Liver (tissue), 8 donors: ENCODE measurements at regions not wholly inside any gene's neighbourhood (a gene's known extent, or its start where the extent isn't known, plus 50 kb on each side); places are given as distances from the start of the nearest gene placed in this dataset.

Experiments used
- DNase-seq: peaks from one replicate; pipeline ENCODE4 v3.0.0-alpha.2; 2017; ENCODE audit warnings: low spot score
- H3K27ac ChIP-seq, 2 donors: one replicate each; pipeline ENCODE4 v1.7.0; 2013; ENCODE audit warnings: inconsistent platforms in 2 of 2, low read length in 2 of 2, control low read depth in 1 of 2, low read depth in 1 of 2, mild to moderate bottlenecking in 1 of 2
- H3K27me3 ChIP-seq, 4 donors: one replicate each; pipeline versions ENCODE4 v1.6.1 to v1.7.0; 2013; ENCODE audit warnings: low read length in 3 of 4, inconsistent platforms in 1 of 4, mild to moderate bottlenecking in 1 of 4, moderate library complexity in 1 of 4; ENCODE audit not compliant: control insufficient read depth in 4 of 4, insufficient read depth in 4 of 4
- H3K36me3 ChIP-seq, 4 donors: one replicate each; pipeline versions ENCODE4 v1.6.1 to v1.7.0; 2013; ENCODE audit warnings: low read length in 3 of 4, mild to moderate bottlenecking in 3 of 4, low read depth in 1 of 4, moderate library complexity in 1 of 4; ENCODE audit not compliant: control insufficient read depth in 4 of 4, insufficient read depth in 3 of 4
- H3K4me1 ChIP-seq, 4 donors: one replicate each; pipeline versions ENCODE4 v1.6.1 to v1.7.0; 2013; ENCODE audit warnings: low read length in 3 of 4, mild to moderate bottlenecking in 3 of 4, moderate library complexity in 1 of 4; ENCODE audit not compliant: control insufficient read depth in 4 of 4, insufficient read depth in 4 of 4
- H3K4me3 ChIP-seq, 3 donors: one replicate each; pipeline versions ENCODE4 v1.6.1 to v1.7.0; 2013; ENCODE audit warnings: low read length in 3 of 3, control low read depth in 1 of 3, low read depth in 1 of 3, mild to moderate bottlenecking in 1 of 3
- H3K9ac ChIP-seq, 2 donors: one replicate each; pipeline ENCODE4 v1.7.0; 2013; ENCODE audit warnings: low read length in 2 of 2, mild to moderate bottlenecking in 2 of 2, moderate library complexity in 2 of 2, control low read depth in 1 of 2, low read depth in 1 of 2
- H3K9me3 ChIP-seq, 4 donors: one replicate each; pipeline versions ENCODE4 v1.6.1 to v1.7.0; 2013; ENCODE audit warnings: low read length in 3 of 4; ENCODE audit not compliant: control insufficient read depth in 4 of 4
- ATF3 ChIP-seq: IDR thresholded peaks from 2 replicates; pipeline ENCODE4 v1.6.1; 2016; ENCODE audit warnings: antibody characterized with exemption
- CTCF ChIP-seq: fragments of 150-350 bp; IDR thresholded peaks from 2 replicates; pipeline ENCODE4 v1.5.1; 2017; ENCODE audit warnings: improper control_type of control experiment, low read depth, low read length; ENCODE audit not compliant: missing input control
- EGR1 ChIP-seq, 2 donors: IDR thresholded peaks; 2 replicates each; pipeline ENCODE4 v1.6.1; 2016 to 2018; ENCODE audit warnings: antibody characterized with exemption in 2 of 2, low read depth in 2 of 2
- FOXA1 ChIP-seq: IDR thresholded peaks from 2 replicates; pipeline ENCODE4 v1.6.1; 2016; ENCODE audit warnings: antibody characterized with exemption
- FOXA2 ChIP-seq: IDR thresholded peaks from 2 replicates; pipeline ENCODE4 v1.6.1; 2016; ENCODE audit warnings: antibody characterized with exemption
- GABPA ChIP-seq, 2 donors: IDR thresholded peaks in 1 of 2; conservative IDR thresholded peaks in 1 of 2; 2 replicates each; pipeline ENCODE4 v1.6.1; 2016; ENCODE audit warnings: antibody characterized with exemption in 2 of 2, mild to moderate bottlenecking in 1 of 2, moderate library complexity in 1 of 2
- HNF4A ChIP-seq, 2 donors: conservative IDR thresholded peaks; 2 replicates each; pipeline ENCODE4 v1.6.1; 2016; ENCODE audit warnings: antibody characterized with exemption in 2 of 2, mild to moderate bottlenecking in 2 of 2
- HNF4G ChIP-seq: IDR thresholded peaks from 2 replicates; pipeline ENCODE4 v1.6.1; 2016; ENCODE audit warnings: antibody characterized with exemption
- JUND ChIP-seq, 2 donors: IDR thresholded peaks; 2 replicates each; pipeline ENCODE4 v1.6.1; 2016; ENCODE audit warnings: antibody characterized with exemption in 2 of 2
- MAX ChIP-seq: IDR thresholded peaks from 2 replicates; pipeline ENCODE4 v1.6.1; 2016; ENCODE audit warnings: antibody characterized with exemption
- NR2F2 ChIP-seq: IDR thresholded peaks from 2 replicates; pipeline ENCODE4 v1.6.1; 2016; ENCODE audit warnings: antibody characterized with exemption
- RAD21 ChIP-seq, 2 donors: IDR thresholded peaks; 2 replicates each; pipeline ENCODE4 v1.6.1; 2016; ENCODE audit warnings: antibody characterized with exemption in 2 of 2, mild to moderate bottlenecking in 2 of 2
- REST ChIP-seq: IDR thresholded peaks from 2 replicates; pipeline ENCODE4 v1.6.1; 2016; ENCODE audit warnings: antibody characterized with exemption, mild to moderate bottlenecking
- SP1 ChIP-seq: IDR thresholded peaks from 2 replicates; pipeline ENCODE4 v1.6.1; 2018; ENCODE audit warnings: antibody characterized with exemption, mild to moderate bottlenecking
- TAF1 ChIP-seq: conservative IDR thresholded peaks from 2 replicates; pipeline ENCODE4 v1.6.1; 2016; ENCODE audit warnings: antibody characterized with exemption, mild to moderate bottlenecking
- YY1 ChIP-seq: IDR thresholded peaks from 2 replicates; pipeline ENCODE4 v1.6.1; 2016; ENCODE audit warnings: antibody characterized with exemption, mild to moderate bottlenecking
- ZBTB33 ChIP-seq: IDR thresholded peaks from 2 replicates; pipeline ENCODE4 v1.6.1; 2016; ENCODE audit warnings: antibody characterized with exemption
- WGBS: extraction: QIAGEN DNeasy Blood & Tissue Kit; methylation state at CpG from one replicate; pipeline ENCODE4 v1.1.7; 2013; 5-methylcytosine and 5-hydroxymethylcytosine counted together
- donor health status: healthy.
- donor health status: healthy.
- donor health status: healthy.
- donor health status: healthy.
- donor health status: healthy.

GRCh38 chr16:65713181-65713808 lies 591.4 kb upstream of the CDH11 start:
- H3K27ac ChIP-seq = no peak overlapping the region
- H3K36me3 ChIP-seq = no peaks in the 10 kb centered on the region
- peaks cover 0 to 15% (median 0%) of the 10 kb centered on the region in 4 donors for H3K27me3 ChIP-seq
- no peak overlapping the region for H3K4me3 ChIP-seq
- DNase-seq = no peak
- 58% methylated on average over 7 of the region's 7 CpGs for WGBS
- H3K4me1 ChIP-seq = no peaks in the 10 kb centered on the region
- H3K9me3 ChIP-seq = no peaks in the 10 kb centered on the region
- no peak overlapping the region for H3K9ac ChIP-seq
- TF ChIP-seq FOXA1 (no peak), RAD21 (IDR thresholded peaks at IDR 0.05) (no peak), CTCF (no peak), REST (no peak), EGR1 (IDR thresholded peaks at IDR 0.05; ENCODE audit: low read depth in 2 of 2) (no peak), HNF4G (no peak), YY1 (no peak), SP1 (no peak), ZBTB33 (no peak), FOXA2 (no peak), TAF1 (no peak), MAX (no peak)

- TF ChIP-seq SP1 (no peak), GABPA (IDR thresholded peaks at IDR 0.05 in 1 of 2, conservative IDR thresholded peaks at IDR 0.05 in 1 of 2) (no peak), ATF3 (no peak), FOXA2 (no peak), HNF4A (conservative IDR thresholded peaks at IDR 0.05) (no peak), ZBTB33 (no peak), MAX (no peak), YY1 (no peak), NR2F2 (no peak), JUND (IDR thresholded peaks at IDR 0.05) (no peak), RAD21 (IDR thresholded peaks at IDR 0.05) (no peak), FOXA1 (no peak)
- no peaks in the 10 kb centered on the region for H3K36me3 ChIP-seq
- no peaks in the 10 kb centered on the region for H3K9me3 ChIP-seq
- H3K4me1 ChIP-seq = no peaks in the 10 kb centered on the region
- H3K27ac ChIP-seq = no peak overlapping the region
- DNase-seq = no peak
- no peak overlapping the region for H3K4me3 ChIP-seq
- no peak overlapping the region for H3K9ac ChIP-seq
- WGBS = 82% methylated on average over 8 of the region's 8 CpGs
- H3K27me3 ChIP-seq = peaks cover 0 to 8% (median 0%) of the 10 kb centered on the region in 4 donors
These were observed 588.2 kb upstream of the CDH11 start for GRCh38 chr16:65710107-65710506.
